Upper lobe of left lung (tissue), 4 donors: ENCODE measurements at regions not wholly inside any gene's neighbourhood (a gene's known extent, or its start where the extent isn't known, plus 50 kb on each side); places are given as distances from the start of the nearest gene placed in this dataset.
"Not testable (repeated sequence)": the region's sequence is repeated elsewhere in the genome, so short reads cannot be mapped to it uniquely, and the experiment has no call there.

Source experiments
- POLR2AphosphoS5 ChIP-seq, 2 donors: sonication (generic); formaldehyde crosslinking; IDR thresholded peaks; one replicate each; pipeline ENCODE4 v1.5.1; 2017; ENCODE audit warnings: antibody characterized with exemption in 2 of 2
- TF ChIP-seq, protein P1 (sequence below), 6 experiments: fragments of 450-650 bp in 4 of 6; fragments of 200-600 bp in 2 of 6; sonication (generic) in 2 of 6; IDR thresholded peaks; one replicate each; pipeline ENCODE4 v1.5.1; 2016 to 2019; ENCODE audit warnings: antibody characterized with exemption in 6 of 6

GRCh38 chr1:120238867-120239266 is 62.5 kb upstream of the SEC22B start:
- TF ChIP-seq POLR2AphosphoS5 (IDR thresholded peaks at IDR 0.05): not testable (repeated sequence)
- TF ChIP-seq, protein P1, sequence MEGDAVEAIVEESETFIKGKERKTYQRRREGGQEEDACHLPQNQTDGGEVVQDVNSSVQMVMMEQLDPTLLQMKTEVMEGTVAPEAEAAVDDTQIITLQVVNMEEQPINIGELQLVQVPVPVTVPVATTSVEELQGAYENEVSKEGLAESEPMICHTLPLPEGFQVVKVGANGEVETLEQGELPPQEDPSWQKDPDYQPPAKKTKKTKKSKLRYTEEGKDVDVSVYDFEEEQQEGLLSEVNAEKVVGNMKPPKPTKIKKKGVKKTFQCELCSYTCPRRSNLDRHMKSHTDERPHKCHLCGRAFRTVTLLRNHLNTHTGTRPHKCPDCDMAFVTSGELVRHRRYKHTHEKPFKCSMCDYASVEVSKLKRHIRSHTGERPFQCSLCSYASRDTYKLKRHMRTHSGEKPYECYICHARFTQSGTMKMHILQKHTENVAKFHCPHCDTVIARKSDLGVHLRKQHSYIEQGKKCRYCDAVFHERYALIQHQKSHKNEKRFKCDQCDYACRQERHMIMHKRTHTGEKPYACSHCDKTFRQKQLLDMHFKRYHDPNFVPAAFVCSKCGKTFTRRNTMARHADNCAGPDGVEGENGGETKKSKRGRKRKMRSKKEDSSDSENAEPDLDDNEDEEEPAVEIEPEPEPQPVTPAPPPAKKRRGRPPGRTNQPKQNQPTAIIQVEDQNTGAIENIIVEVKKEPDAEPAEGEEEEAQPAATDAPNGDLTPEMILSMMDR (IDR thresholded peaks at IDR 0.05): not testable (repeated sequence)
